Activated B cell treated with CpG ODN at 0.5 μM for 24 hours (primary cell): ENCODE measurements at regions not wholly inside any gene's neighbourhood (a gene's known extent, or its start where the extent isn't known, plus 50 kb on each side); places are given as distances from the start of the nearest gene placed in this dataset.

ENCODE experiments used
- ATAC-seq: fragments of 200-7000 bp; cut with Tn5 transposase; one replicate; pipeline ENCODE4 v1.10.0; 2021; ENCODE audit warnings: low read depth, mild to moderate bottlenecking, moderate library complexity
- CTCF ChIA-PET: fragments of 350-600 bp; sonication (Branson Sonifier 250); formaldehyde crosslinking; loops from one replicate; lab custom pipeline; 2021; ENCODE audit warnings: antibody characterized with exemption; lab: Charles Lee
- POLR2A ChIA-PET: fragments of 350-600 bp; sonication (Branson Sonifier 250); formaldehyde crosslinking; loops from one replicate; lab custom pipeline; 2021; ENCODE audit warnings: antibody characterized with exemption; lab: Charles Lee
- DNase-seq: peaks from one replicate; pipeline ENCODE4 v3.0.0; 2022
- H3K27ac Mint-ChIP-seq: one replicate; pipeline ENCODE4 v1.8.0; 2020; ENCODE audit warnings: mixed read lengths
- H3K27me3 Mint-ChIP-seq: one replicate; pipeline ENCODE4 v1.8.0; 2021; ENCODE audit warnings: mixed read lengths
- H3K36me3 Mint-ChIP-seq: one replicate; pipeline ENCODE4 v1.8.0; 2021; ENCODE audit warnings: low read depth, mixed read lengths
- H3K4me1 Mint-ChIP-seq: one replicate; pipeline ENCODE4 v1.8.0; 2021; ENCODE audit warnings: mixed read lengths
- H3K4me3 Mint-ChIP-seq: one replicate; pipeline ENCODE4 v1.8.0; 2020; ENCODE audit warnings: mild to moderate bottlenecking, mixed read lengths
- H3K9me3 Mint-ChIP-seq: one replicate; pipeline ENCODE4 v1.8.0; 2020; ENCODE audit warnings: mixed read lengths
- intact Hi-C: fragments of 100-400 bp; cut with micrococcal nuclease; formaldehyde crosslinking; loops from one replicate; pipeline ENCODE4 v1.15.1; 2024
- TF ChIP-seq, protein P1 (sequence below): fragments of 200-600 bp; IDR thresholded peaks from one replicate; pipeline ENCODE4 v1.8.0; 2022; ENCODE audit warnings: antibody characterized with exemption, mild to moderate bottlenecking

DNA sequence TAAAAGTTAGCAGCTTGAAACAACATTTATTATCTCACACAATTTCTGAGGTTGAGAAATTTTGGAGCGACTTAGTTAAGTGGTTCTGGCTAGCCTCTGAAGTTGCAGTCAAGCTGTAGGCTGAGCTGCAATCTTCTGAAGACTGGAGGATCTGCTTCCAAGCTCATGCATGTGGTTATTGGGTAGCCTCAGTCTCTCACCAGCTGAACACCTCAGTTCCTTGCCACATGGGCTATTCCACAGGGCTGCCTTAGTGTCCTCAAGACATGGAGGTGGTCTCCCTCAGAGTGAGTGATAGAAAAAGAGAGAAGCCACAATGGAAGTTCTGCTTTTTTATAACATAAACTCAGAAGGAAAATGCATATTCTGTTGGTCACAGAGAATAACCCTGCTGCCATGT is 92.0 kb upstream of the CAMK1G start:
- Mint-ChIP-seq H3K4me3 (no peak overlapping the region), H3K27me3 (no peaks in the 10 kb centered on the region), H3K36me3 (no peaks in the 10 kb centered on the region), H3K4me1 (no peaks in the 10 kb centered on the region), H3K9me3 (peaks cover 5% of the 10 kb centered on the region), H3K27ac (no peak overlapping the region)
- CTCF ChIA-PET, result no interaction called here
- intact Hi-C loops, result no loop called here
- TF ChIP-seq, protein P1, sequence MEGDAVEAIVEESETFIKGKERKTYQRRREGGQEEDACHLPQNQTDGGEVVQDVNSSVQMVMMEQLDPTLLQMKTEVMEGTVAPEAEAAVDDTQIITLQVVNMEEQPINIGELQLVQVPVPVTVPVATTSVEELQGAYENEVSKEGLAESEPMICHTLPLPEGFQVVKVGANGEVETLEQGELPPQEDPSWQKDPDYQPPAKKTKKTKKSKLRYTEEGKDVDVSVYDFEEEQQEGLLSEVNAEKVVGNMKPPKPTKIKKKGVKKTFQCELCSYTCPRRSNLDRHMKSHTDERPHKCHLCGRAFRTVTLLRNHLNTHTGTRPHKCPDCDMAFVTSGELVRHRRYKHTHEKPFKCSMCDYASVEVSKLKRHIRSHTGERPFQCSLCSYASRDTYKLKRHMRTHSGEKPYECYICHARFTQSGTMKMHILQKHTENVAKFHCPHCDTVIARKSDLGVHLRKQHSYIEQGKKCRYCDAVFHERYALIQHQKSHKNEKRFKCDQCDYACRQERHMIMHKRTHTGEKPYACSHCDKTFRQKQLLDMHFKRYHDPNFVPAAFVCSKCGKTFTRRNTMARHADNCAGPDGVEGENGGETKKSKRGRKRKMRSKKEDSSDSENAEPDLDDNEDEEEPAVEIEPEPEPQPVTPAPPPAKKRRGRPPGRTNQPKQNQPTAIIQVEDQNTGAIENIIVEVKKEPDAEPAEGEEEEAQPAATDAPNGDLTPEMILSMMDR, result no peak
- ATAC-seq (no peak), DNase-seq (no peak)
- POLR2A ChIA-PET, result no interaction called here

DNA sequence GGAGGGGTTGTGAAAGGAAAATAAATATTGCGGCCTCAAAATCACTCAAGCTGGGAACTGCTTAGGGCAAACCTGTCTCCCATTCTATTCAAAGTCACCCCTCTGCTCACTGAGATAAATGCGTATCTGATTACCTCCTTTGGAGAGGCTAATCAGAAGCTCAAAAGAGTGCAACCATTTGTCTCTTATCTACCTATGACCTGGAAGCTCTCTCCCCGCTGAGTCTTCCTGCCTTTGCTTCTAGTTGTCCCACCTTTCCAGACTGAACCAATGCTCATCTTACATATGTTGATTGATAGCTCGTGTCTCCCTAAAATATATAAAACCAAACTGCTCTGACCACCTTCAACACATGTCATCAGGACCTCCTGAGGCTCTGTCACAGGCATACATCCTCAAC is 91.6 kb upstream of the CAMK1G start:
- POLR2A ChIA-PET, result no interaction called here
- H3K4me1 Mint-ChIP-seq, result no peaks in the 10 kb centered on the region
- H3K4me3 Mint-ChIP-seq, result no peak overlapping the region
- intact Hi-C loops, result no loop called here
- H3K27ac Mint-ChIP-seq, result no peak overlapping the region
- DNase-seq (no peak), ATAC-seq (no peak)
- H3K27me3 Mint-ChIP-seq, result no peaks in the 10 kb centered on the region
- H3K36me3 Mint-ChIP-seq, result no peaks in the 10 kb centered on the region
- TF ChIP-seq, protein P1, result no peak
- H3K9me3 Mint-ChIP-seq, result peaks cover 7% of the 10 kb centered on the region
- CTCF ChIA-PET, result no interaction called here

DNA sequence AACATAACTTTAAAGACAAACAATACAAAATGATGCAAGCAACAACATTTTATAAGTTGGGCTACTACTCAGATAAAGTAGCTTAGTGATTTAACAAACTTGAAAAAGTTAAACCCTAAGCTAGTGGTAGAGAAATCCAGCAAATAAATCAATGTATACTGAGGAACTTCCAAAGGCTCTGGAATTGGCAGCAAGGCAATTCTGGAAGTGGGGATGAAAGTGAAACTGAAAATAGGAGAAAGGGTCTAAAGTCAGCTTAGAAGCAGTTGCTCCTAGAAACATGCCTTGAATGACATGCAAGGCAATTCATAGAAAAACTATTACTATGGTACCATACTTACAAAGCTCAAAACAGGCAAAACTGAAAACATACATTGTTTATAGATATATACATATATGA is 90.0 kb upstream of the CAMK1G start:
- Mint-ChIP-seq H3K27me3 (no peaks in the 10 kb centered on the region), H3K36me3 (no peaks in the 10 kb centered on the region), H3K9me3 (peaks cover 14% of the 10 kb centered on the region), H3K4me3 (no peak overlapping the region), H3K27ac (no peak overlapping the region), H3K4me1 (no peaks in the 10 kb centered on the region)
- ChIA-PET CTCF (no interaction called here), POLR2A (no interaction called here)
- intact Hi-C loops, result no loop called here
- ATAC-seq (no peak), DNase-seq (no peak)
- TF ChIP-seq, protein P1, result no peak

DNA sequence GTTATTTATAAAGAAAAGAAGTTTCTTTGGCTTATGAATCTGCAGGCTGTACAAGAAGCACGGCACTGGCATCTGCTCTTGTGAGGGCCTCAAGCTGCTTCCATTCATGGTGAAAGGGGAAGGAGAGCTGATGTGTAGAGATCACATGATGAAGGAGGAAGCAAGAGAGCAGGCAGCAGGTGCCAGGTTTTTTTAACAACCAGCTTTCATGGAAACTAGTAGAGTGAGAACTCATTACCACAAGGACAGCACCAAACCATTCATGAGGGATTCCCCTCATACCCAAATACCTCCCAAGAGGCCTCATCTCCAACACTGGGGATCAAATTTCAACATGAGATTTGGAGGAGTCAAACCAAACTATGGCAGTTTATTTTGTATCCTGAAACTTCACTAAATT is 85.8 kb upstream of the CAMK1G start:
- no peak for DNase-seq
- Mint-ChIP-seq H3K4me3 (no peak overlapping the region), H3K4me1 (no peaks in the 10 kb centered on the region), H3K27ac (no peak overlapping the region), H3K27me3 (no peaks in the 10 kb centered on the region), H3K36me3 (no peaks in the 10 kb centered on the region), H3K9me3 (peaks cover 28% of the 10 kb centered on the region)
- ATAC-seq, result no peak
- TF ChIP-seq, protein P1, result no peak
- POLR2A ChIA-PET, result no interaction called here
- intact Hi-C loops, result no loop called here
- CTCF ChIA-PET, result no interaction called here

DNA sequence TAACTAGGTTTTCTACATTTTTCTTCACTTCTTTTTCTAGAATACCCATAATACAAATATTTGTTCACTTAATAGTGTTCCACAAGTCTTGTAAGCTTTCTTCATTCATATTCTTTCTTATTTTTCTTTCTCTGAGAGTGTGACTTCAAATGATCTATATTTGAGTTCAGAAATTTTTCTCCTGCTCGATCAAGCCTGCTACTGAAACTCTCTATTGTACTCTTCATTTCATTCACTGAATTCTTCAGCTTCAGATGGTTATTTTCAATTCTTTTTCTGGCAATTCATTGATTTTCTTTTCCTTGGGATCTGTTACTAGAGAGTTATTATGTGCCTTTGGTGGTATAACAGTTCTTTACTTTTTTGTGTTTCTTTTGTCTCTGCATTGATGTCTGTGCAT is 82.5 kb upstream of the CAMK1G start:
- TF ChIP-seq, protein P1, result no peak
- ChIA-PET CTCF (no interaction called here), POLR2A (no interaction called here)
- no peak overlapping the region for H3K27ac Mint-ChIP-seq
- DNase-seq (no peak), ATAC-seq (no peak)
- no peaks in the 10 kb centered on the region for H3K4me1 Mint-ChIP-seq
- peaks cover 23% of the 10 kb centered on the region for H3K9me3 Mint-ChIP-seq
- H3K36me3 Mint-ChIP-seq, result no peaks in the 10 kb centered on the region
- intact Hi-C loops, result no loop called here
- H3K4me3 Mint-ChIP-seq, result no peak overlapping the region
- H3K27me3 Mint-ChIP-seq, result no peaks in the 10 kb centered on the region
